RKO (cell line): ENCODE measurements at regions not wholly inside any gene's neighbourhood (a gene's known extent, or its start where the extent isn't known, plus 50 kb on each side); places are given as distances from the start of the nearest gene placed in this dataset.
"Not testable (repeated sequence)": the region's sequence is repeated elsewhere in the genome, so short reads cannot be mapped to it uniquely, and the experiment has no call there.

Experiments used
- DNase-seq: peaks from one replicate; pipeline ENCODE4 v3.0.0-alpha.2; 2016; ENCODE audit warnings: low spot score

GRCh38 chr3:14272959-14273560 is 94.4 kb downstream of the LSM3 start:
- not testable (repeated sequence) for DNase-seq

- DNase-seq = peak; percentile 58
Measured at GRCh38 chr3:14273901-14274611, 95.4 kb downstream of the LSM3 start.

DNA sequence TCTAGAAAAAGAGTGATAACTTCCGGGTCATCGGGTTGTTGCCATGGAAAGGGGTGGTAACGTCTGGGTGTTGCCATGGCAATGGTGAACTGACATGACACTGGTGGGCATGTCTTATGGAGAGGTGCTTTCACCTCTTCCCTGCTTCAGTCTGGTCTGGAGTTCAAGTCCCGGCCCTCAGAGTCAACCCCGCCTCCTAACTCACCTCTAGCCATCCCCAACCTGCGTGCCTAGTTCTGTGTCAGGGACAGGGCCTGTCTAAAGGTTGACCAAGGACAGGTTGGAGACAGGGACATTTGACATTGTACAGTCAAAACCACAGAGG is 96.0 kb downstream of the LSM3 start:
- DNase-seq = no peak

GRCh38 chr3:14274999-14275961 is 96.7 kb downstream of the LSM3 start:
- DNase-seq = peak; percentile 26

DNA sequence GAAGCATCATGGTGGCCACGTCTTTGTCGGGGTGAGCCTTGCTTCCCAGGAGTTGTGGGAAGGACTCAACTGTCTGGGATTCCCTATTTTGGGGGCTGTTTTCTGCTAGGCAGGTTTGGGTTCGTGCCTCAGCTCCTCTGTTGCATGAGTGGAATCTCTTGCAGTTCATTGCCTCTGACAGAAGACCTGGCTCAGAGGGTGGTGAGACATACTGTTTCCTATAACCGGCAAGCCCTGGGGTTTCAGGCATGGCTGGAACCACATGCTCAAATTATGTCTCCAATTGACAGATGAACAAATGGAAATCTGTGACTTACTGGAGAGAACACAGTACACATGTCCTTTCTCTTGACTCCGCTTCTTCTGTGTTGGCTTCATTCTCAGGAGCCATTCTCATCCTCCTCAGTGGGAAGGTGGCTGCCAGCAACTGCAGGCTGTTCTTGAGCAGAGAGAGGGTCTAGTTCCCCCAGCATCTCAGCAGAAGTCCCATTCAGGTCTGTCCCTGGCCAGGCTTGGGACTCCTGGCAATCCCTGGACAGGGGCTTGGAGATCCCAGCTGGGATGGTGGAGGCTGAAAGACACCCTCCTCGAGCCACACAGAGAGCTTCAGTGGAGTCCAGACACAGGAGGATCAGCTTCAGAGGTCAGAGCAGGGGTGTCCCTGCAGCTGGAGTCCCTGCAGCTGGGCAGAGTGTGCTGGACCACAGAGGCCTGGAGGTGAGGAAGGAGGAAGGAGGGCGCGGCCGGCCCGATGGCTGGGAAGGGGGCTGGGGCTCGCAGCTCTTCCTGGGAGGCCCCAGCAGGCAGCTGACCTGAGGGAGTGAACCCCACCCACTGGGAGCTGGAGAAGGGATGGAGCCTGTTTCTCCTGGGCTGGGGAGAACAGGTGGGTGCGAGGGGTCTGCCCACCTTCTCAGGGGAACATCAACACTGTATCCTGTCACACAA is 97.6 kb downstream of the LSM3 start:
- no peak for DNase-seq

GRCh38 chr3:14277557-14277956 is 98.9 kb downstream of the LSM3 start:
- DNase-seq = no peak

DNA sequence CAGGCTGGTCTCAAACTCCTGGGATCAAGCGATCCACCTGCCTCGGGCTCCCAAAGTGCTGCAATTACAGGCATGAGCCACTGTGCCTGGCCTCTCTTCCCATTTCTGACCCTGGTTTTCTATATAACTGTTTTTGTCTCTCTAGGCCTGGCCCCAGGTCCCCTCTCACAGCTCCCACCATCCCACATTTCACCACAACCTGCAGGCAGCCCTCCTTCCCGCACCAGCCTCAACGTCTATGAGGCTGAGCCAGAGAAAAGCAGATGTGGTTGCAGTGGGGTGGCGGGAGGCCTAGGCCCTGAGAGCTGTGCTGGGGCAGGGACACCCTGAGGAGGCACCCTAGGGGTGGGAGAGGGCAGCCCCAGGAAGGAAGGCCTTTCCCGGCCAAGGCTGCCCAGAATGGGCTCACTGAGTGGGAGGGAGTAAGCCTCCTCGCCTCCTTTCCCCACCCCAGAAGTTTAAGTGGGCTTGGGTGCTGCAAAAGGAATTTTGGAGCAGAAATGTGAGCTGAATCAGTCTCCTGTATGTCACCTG is 99.7 kb downstream of the LSM3 start:
- no peak for DNase-seq

DNA sequence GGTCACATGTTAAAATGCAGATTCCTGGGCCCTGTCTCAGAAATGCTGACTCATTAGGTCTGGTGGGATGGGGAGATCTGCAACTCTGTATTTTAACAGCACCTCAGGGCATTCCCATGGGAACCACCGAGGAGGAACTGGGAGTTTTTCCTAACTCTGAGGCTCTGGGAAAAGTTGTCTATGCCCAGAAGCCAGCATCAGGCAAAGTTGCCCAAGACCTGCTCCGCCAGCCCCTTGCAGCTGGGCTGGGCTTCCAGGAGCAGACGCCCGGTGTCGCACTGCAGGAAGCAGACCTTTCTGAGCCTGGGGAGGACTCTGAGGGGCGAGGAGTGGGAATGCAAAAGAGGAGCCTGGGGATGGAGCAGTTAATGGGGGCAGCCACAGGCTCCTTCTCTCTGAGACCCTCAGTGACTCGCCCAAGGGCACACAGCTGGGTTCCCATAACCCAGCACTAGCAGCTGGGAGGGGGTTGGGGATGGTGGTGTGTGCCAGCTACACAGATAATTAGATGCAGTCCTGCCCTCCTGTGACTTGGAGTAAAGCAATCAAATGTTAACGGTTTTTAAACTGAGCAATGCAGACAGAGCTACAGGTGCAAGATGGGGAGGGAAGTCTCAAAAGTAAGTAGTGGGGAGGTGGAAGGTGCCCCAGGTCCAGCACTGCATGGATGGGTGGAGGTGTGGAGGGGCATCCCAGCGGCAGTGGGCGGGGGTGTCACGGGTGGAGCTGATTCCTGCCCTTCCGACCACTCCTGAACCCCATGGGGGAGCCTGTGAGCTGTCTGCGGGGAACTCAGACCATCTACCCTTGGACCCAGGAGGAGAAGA is 100.4 kb downstream of the LSM3 start:
- DNase-seq = no peak

DNA sequence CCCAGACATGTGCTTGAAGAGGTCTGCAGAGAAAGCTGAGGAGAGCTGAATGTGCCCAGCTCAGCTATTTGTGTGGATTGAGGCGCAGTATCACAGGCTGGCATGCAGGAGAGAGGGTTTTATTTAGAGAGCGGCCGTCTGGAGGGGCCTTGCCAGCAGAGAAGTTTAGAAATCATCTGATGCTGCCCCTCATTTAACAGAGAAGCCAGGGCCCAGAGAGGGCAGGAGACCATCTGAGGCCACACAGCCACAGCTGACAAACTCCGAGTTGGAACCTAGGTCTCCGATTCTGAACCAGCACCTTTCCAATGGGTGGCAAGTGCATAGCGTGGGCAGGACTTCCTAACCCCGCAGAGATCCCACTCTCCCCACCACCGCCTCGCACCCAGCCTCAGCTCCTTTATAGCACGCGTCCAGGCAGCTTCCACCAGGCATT is 101.0 kb downstream of the LSM3 start:
- no peak for DNase-seq

GRCh38 chr3:14280326-14280725 is 101.7 kb downstream of the LSM3 start:
- no peak for DNase-seq

DNA sequence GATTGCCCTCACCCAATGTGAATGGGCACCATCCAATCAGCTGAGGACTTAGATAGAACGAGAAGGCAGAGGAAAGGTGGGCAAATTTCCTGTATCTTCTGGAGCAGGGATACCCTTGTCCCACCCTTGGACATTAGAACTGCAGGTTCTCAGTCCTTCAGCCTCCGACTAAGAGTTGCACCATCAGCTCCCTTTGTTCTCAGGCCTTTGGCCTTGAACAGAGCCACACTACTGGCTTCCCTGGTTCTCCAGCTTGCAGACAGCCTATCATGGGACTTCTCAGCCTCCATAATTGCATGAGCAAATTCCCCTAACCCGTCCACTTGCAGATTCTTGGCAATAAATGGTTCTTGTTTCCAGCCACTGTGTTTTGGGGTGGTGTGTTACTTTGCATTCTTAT is 102.4 kb downstream of the LSM3 start:
- DNase-seq = no peak

DNA sequence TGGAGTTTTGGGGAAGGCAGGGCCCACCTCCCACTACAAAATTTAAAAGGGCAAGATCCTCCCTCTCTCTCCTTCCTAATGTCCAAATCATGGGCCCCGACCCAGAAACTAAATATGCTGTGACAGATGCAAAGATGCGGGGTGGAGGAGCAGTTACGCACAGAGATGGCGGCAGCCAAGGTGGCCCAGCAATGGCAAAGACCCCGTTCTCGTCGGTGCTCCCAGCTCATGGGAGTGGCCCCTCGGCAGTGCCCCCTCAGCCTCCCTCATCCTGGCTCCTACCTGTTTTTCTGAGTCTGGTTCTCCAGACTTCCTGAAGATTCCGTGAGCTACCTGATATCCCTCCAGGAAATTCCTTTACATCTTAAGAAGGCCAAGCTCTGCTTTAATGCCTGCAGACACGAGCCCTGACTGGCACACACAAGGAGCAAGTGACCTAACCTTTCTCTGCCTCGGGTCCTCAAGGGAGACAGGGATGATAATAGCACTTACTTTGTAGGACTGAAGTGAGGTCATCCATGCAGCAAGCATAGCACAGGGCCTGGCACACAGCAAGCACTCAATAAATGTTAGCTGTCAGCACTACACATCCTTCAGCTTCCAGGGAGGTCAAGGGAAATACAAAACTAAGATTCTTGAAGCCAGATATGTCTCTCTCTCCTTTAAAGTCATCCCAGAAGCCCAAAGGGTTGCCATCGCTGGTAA is 103.5 kb downstream of the LSM3 start:
- DNase-seq = no peak

- DNase-seq = no peak
Measured at GRCh38 chr3:14282706-14283075, 104.1 kb downstream of the LSM3 start.

- no peak for DNase-seq
Measured at GRCh38 chr3:14283092-14283812, 104.6 kb downstream of the LSM3 start.

DNA sequence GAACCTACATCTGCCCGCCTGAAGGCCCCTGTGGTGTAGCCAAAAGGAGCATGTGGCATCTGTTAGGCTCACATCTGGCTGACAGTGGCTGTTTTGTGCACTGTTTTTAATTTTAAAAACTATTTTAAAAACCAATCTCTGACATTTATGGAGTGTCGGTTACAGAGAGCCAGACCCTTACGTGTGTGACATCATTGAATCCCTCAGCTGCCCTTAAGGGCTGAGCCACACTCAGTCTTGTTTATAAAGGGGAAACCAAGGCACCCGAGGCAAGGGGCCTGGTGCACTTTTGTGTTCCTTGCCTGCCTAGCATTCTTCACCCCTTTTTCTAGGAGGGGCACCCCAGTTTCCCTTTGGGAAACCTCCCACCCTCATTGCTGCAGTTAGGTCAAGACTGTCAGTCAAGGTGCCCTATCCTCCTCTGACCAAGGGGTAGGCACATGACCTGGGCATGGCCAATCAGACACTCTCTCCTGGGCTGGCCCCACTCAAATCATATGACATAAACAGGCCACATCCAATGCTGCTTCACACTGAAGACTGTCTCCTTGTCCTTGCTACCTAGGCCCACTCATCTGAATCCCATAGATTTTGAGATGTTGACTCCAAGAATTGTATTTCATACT is 105.3 kb downstream of the LSM3 start:
- no peak for DNase-seq

DNA sequence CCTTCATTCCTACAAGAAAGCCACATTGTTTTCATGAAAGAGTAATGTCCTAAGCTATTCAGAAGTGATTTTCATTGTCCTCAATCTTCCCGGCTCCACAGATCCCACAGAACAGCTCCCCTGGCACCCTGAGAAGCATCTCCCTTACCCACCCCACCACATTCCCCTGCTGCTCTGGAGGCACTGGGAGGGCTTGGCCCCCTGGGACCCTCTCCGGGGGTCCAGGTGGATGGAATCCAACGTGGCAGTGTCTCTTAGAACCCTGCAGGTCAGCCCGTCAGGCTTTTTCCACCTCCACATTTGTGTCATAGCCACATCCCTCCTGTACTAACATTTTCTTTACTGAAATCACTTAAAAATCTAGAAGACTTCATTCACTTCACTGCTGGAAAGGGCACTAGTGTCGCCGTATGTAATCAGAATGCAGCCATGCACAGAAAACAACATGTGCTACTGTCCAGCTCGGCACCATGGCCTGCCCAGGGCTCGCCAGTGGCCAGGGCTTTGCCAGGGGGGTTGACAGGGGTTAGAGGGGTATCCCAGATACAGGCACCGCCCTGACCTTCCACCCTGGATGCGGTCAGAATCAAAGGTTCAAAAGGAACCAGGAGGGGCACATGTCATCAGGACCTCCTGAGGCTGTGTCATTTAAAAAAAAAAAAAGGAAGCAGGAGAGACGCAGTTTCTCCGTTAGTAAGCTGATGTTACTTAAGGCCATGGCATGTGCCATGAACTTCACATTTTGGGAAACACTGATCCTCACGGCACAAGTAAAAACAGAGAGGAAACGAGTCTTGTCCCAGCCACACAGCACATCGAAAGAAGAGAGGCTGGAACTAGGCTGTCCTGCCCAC is 106.3 kb downstream of the LSM3 start:
- DNase-seq = no peak

GRCh38 chr3:14285548-14285925 is 106.9 kb downstream of the LSM3 start:
- DNase-seq = no peak
